ENCODE measurements at regions not wholly inside any gene's neighbourhood (a gene's known extent, or its start where the extent isn't known, plus 50 kb on each side); places are given as distances from the start of the nearest gene placed in this dataset.
"Not testable (repeated sequence)": the region's sequence is repeated elsewhere in the genome, so short reads cannot be mapped to it uniquely, and the experiment has no call there.

DNA sequence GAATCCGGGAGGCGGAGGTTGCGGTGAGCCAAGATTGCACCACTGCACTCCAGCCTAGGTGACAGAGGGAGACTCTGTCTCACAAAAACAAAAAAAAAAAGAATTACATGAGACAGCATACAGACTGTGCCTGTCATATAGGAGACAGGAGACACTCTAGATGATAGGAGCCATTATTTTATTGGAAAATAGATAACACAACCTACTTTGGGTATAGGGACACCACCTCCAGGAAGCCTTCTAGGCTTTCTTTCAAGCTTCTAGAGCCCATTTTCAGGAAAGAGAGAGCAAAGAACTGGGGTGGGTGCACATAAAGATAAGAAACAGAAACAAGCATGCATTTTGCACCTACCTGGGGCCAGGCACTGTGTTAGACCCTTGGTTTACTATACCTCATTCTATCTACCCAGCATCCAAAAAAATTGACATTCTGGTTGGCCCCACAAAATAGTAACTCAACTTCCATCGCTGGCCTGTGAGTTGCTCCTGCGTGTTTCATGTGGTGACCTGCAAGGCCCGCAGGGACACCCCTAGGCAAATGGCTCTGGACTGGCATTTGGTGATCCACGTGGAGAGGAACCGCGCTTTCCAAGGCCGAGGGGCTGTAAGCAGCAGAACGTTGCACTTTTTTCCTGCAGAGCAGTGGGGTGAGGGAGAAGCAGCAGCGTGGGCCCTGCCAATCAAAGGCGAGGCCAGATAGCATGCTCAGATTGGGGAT is 57.1 kb upstream of the CACUL1 start:
- in situ Hi-C loops (cut with HindIII; ENCODE audit: low sequenced_read_pairs): no loop called here
- no peak for DNase-seq (ENCODE audit: low read depth)
- H3K4me3 ChIP-seq (ENCODE audit: low read depth, low read length): no peak overlapping the region
- TF ChIP-seq, protein P1, sequence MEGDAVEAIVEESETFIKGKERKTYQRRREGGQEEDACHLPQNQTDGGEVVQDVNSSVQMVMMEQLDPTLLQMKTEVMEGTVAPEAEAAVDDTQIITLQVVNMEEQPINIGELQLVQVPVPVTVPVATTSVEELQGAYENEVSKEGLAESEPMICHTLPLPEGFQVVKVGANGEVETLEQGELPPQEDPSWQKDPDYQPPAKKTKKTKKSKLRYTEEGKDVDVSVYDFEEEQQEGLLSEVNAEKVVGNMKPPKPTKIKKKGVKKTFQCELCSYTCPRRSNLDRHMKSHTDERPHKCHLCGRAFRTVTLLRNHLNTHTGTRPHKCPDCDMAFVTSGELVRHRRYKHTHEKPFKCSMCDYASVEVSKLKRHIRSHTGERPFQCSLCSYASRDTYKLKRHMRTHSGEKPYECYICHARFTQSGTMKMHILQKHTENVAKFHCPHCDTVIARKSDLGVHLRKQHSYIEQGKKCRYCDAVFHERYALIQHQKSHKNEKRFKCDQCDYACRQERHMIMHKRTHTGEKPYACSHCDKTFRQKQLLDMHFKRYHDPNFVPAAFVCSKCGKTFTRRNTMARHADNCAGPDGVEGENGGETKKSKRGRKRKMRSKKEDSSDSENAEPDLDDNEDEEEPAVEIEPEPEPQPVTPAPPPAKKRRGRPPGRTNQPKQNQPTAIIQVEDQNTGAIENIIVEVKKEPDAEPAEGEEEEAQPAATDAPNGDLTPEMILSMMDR (IDR thresholded peaks at IDR 0.05; ENCODE audit: low read depth, low read length, missing control alignments): no peak

GRCh38 chr10:118812393-118812740 is 57.6 kb upstream of the CACUL1 start:
- TF ChIP-seq, protein P1 (IDR thresholded peaks at IDR 0.05; ENCODE audit: low read depth, low read length, missing control alignments): no peak
- in situ Hi-C loops (cut with HindIII; ENCODE audit: low sequenced_read_pairs): no loop called here
- H3K4me3 ChIP-seq (ENCODE audit: low read depth, low read length): no peak overlapping the region
- DNase-seq (ENCODE audit: low read depth): no peak

DNA sequence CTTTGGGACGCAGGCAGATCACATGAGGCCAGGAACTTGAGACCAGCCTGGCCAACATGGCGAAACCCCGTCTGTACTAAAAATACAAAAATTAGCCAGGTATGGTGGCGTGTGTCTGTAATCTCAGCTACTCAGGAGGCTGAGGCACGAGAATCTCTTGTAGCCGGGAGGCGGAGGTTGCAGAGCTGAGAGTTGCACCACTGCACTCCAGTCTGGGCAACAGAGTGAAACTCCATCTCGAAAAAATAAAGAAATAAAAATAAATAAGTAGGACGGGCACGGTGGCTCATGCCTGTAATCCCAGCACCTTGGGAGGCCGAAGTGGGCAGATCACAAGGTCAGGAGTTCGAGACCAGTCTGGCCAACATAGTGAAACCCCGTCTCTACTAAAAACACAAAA is 58.2 kb upstream of the CACUL1 start:
- H3K4me3 ChIP-seq (ENCODE audit: low read depth, low read length); in situ Hi-C loops (cut with HindIII; ENCODE audit: low sequenced_read_pairs); DNase-seq (ENCODE audit: low read depth): not testable (repeated sequence)

DNA sequence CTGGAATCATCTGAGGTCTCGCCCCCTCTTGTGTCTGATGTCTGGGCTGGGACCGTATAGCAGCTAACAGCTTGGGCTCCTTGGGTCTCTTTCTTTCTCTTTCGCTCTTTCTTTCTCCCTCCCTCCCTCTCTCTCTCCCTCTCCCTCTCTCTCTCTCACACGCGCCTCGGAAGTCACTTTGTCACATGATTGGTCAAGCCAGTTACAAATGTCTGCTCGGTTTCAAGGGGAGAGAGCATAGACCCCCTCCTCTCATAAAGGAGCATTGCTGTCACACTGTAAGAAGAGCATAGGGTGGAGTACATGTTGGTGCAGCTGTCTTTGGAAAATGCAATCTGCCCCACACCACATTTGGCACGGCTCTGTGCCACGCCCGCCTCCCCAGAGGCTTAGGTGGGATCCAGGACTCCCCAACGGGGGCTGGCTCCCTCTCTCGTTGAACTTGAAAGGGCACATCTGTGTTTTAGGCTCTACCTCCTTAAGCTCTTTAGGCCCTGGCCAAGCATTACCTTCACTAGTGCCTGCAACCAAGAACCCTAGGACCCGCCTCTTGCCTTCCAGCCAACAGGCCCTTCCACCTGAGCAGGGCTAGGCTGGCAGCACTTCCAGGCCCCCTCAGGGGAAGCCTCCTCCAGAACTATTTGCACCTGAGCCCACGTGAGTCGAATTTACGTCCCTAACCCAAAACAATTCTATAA is 61.9 kb upstream of the CACUL1 start:
- TF ChIP-seq, protein P1 (IDR thresholded peaks at IDR 0.05; ENCODE audit: low read depth, low read length, missing control alignments): no peak
- in situ Hi-C loops (cut with HindIII; ENCODE audit: low sequenced_read_pairs): no loop called here

GRCh38 chr10:118817328-118818068 is 62.7 kb upstream of the CACUL1 start:
- DNase-seq (ENCODE audit: low read depth): no peak
- TF ChIP-seq, protein P1 (IDR thresholded peaks at IDR 0.05; ENCODE audit: low read depth, low read length, missing control alignments): no peak
- in situ Hi-C loops (cut with HindIII; ENCODE audit: low sequenced_read_pairs): no loop called here
- H3K4me3 ChIP-seq (ENCODE audit: low read depth, low read length): no peak overlapping the region

More for the DNA sequence above, 61.9 kb upstream of the CACUL1 start:
- H3K4me3 ChIP-seq (ENCODE audit: low read depth, low read length): no peak overlapping the region
- DNase-seq (ENCODE audit: low read depth): no peak

- no peak overlapping the region for H3K4me3 ChIP-seq (ENCODE audit: low read depth, low read length)
- TF ChIP-seq, protein P1 (IDR thresholded peaks at IDR 0.05; ENCODE audit: low read depth, low read length, missing control alignments): no peak
- in situ Hi-C loops (cut with HindIII; ENCODE audit: low sequenced_read_pairs): no loop called here
- DNase-seq (ENCODE audit: low read depth): no peak
Measured at GRCh38 chr10:118818621-118819221, 64.0 kb upstream of the CACUL1 start.

Measured in astrocyte of the cerebellum (primary cell).